Panc1 (cell line): ENCODE measurements at regions not wholly inside any gene's neighbourhood (a gene's known extent, or its start where the extent isn't known, plus 50 kb on each side); places are given as distances from the start of the nearest gene placed in this dataset.

Experiments
- ATAC-seq: fragments of 200-7000 bp; cut with Tn5 transposase; 2 replicates; pipeline ENCODE4 v1.9.1; 2020; ENCODE audit warnings: mild to moderate bottlenecking, moderate library complexity
- BruUV-seq: library from RNA; stranded (reverse); fragments of 400-500 nt; replicated peaks from 2 replicates; lab custom pipeline; 2021; lab: Mats Ljungman, UMichigan
- CTCF ChIA-PET: fragments of 300-600 bp; sonication (Branson Sonifier 250); formaldehyde crosslinking; loops from one replicate; lab custom pipeline; 2022; ENCODE audit warnings: antibody characterized with exemption; lab: Charles Lee
- POLR2A ChIA-PET: fragments of 300-600 bp; sonication (Branson Sonifier 250); formaldehyde crosslinking; loops from one replicate; lab custom pipeline; 2022; ENCODE audit warnings: antibody characterized with exemption; lab: Charles Lee
- DNase-seq: peaks from one replicate; pipeline ENCODE4 v3.0.0-alpha.2; 2010; ENCODE audit warnings: low read depth, low spot score
- H3K27ac ChIP-seq: 2 replicates; pipeline ENCODE4 v1.5.1; 2011; ENCODE audit warnings: mild to moderate bottlenecking, low read length, inconsistent platforms
- H3K27me3 ChIP-seq: fragments of 200-500 bp; sonication (Bioruptor generic); 2 replicates; pipeline ENCODE4 v1.6.0; 2014; ENCODE audit warnings: low read length, inconsistent platforms; ENCODE audit not compliant: control insufficient read depth, insufficient read depth
- H3K36me3 ChIP-seq: fragments of 200-500 bp; sonication (Bioruptor generic); 2 replicates; pipeline ENCODE4 v1.5.1; 2014; ENCODE audit warnings: inconsistent platforms, mild to moderate bottlenecking, low read length, moderate library complexity; ENCODE audit not compliant: control insufficient read depth, insufficient read depth
- H3K4me1 ChIP-seq: 2 replicates; pipeline ENCODE4 v1.5.1; 2011; ENCODE audit warnings: inconsistent platforms, mild to moderate bottlenecking, low read length, moderate library complexity; ENCODE audit not compliant: control insufficient read depth, insufficient read depth
- H3K4me3 ChIP-seq, 2 experiments: 2 replicates each; pipeline ENCODE4 v1.5.1; 2011 to 2012; ENCODE audit warnings: low read depth in 2 of 2, low read length in 2 of 2, mild to moderate bottlenecking in 2 of 2, inconsistent platforms in 1 of 2, moderate library complexity in 1 of 2
- H3K9me3 ChIP-seq: fragments of 200-500 bp; sonication (Bioruptor generic); 2 replicates; pipeline ENCODE4 v1.5.1; 2014; ENCODE audit warnings: low read depth, mild to moderate bottlenecking, inconsistent platforms, low read length, moderate library complexity; ENCODE audit not compliant: control insufficient read depth, insufficient read depth
- CTCF ChIP-seq: fragments of 450-650 bp; IDR thresholded peaks from 2 replicates; pipeline ENCODE4 v1.5.1; 2017; ENCODE audit warnings: mild to moderate bottlenecking
- POLR2AphosphoS5 ChIP-seq: IDR thresholded peaks from 2 replicates; pipeline ENCODE4 v1.6.1; 2012; ENCODE audit warnings: mild to moderate bottlenecking, low read depth, low read length, moderate library complexity
- REST ChIP-seq, 2 experiments: IDR thresholded peaks; 2 replicates each; pipeline ENCODE4 v1.6.1; 2011 to 2012; ENCODE audit warnings: low read depth in 2 of 2, control low read depth in 1 of 2, low read length in 1 of 2, mild to moderate bottlenecking in 1 of 2, moderate library complexity in 1 of 2; ENCODE audit not compliant: insufficient read depth in 1 of 2
- SIN3A ChIP-seq: IDR thresholded peaks from 2 replicates; pipeline ENCODE4 v1.6.1; 2012; ENCODE audit warnings: low read depth, mild to moderate bottlenecking, low read length, moderate library complexity, borderline replicate concordance; ENCODE audit not compliant: insufficient read depth
- TCF7L2 ChIP-seq: IDR thresholded peaks from 2 replicates; pipeline ENCODE4 v1.6.1; 2011; ENCODE audit warnings: mild to moderate bottlenecking, low read depth, low read length, inconsistent platforms
- in situ Hi-C: cut with HindIII; loops from 2 replicates; pipeline ENCODE4 v1.10.0; 2016; ENCODE audit warnings: low sequenced_read_pairs, low pct_unique_long_range_greater_than_20kb
- intact Hi-C: fragments of 100-400 bp; cut with micrococcal nuclease; formaldehyde crosslinking; loops from one replicate; pipeline ENCODE4 v1.10.0; 2022; ENCODE audit not compliant: unreplicated experiment

- ChIA-PET CTCF (no interaction called here), POLR2A (interaction anchor here (0.6 kb wide), 1 partner anchor 71 kb away, joined by 3 read pairs; no protein-coding TSS in a partner anchor)
- intact Hi-C loops = loop anchor here (10.0 kb wide), 1 partner anchor 253 kb away; no protein-coding TSS in a partner anchor
- Histone ChIP-seq H3K4me3 (no peak overlapping the region), H3K27ac (peak overlapping the region; percentile 66), H3K4me1 (peaks cover 33% of the 10 kb centered on the region), H3K36me3 (no peaks in the 10 kb centered on the region), H3K9me3 (no peaks in the 10 kb centered on the region), H3K27me3 (no peaks in the 10 kb centered on the region)
- DNase-seq (no peak), ATAC-seq (no peak)
- BruUV-seq = no TSS peak
- in situ Hi-C loops = no loop called here
- TF ChIP-seq POLR2AphosphoS5 (no peak), CTCF (no peak), REST (IDR thresholded peaks at IDR 0.05; ENCODE audit: insufficient read depth in 1 of 2, low read depth in 2 of 2, low read length in 1 of 2) (no peak), SIN3A (no peak), TCF7L2 (peak; percentile 89)
These were observed 63.3 kb downstream of the ZIC5 start for GRCh38 chr13:99908140-99908803.

- ATAC-seq (no peak), DNase-seq (no peak)
- TF ChIP-seq TCF7L2 = no peak
- TF ChIP-seq CTCF = no peak
- no peak for TF ChIP-seq REST (IDR thresholded peaks at IDR 0.05; ENCODE audit: insufficient read depth in 1 of 2, low read depth in 2 of 2, low read length in 1 of 2)
- TF ChIP-seq SIN3A = no peak
- no peak for TF ChIP-seq POLR2AphosphoS5
- BruUV-seq = no TSS peak
- Histone ChIP-seq H3K4me3 (no peak overlapping the region), H3K9me3 (no peaks in the 10 kb centered on the region), H3K36me3 (no peaks in the 10 kb centered on the region), H3K4me1 (peaks cover 36% of the 10 kb centered on the region), H3K27ac (peak overlapping the region; percentile 34; the same call in 1 of the 2 replicates), H3K27me3 (no peaks in the 10 kb centered on the region)
- in situ Hi-C loops = no loop called here
- intact Hi-C loops = loop anchor here (10.0 kb wide), 1 partner anchor 253 kb away; no protein-coding TSS in a partner anchor
- POLR2A ChIA-PET = no interaction called here
- CTCF ChIA-PET = no interaction called here
These were observed 63.9 kb downstream of the ZIC5 start for GRCh38 chr13:99907627-99908026.
